Skeletal muscle cell (primary cell): ENCODE measurements at regions not wholly inside any gene's neighbourhood (a gene's known extent, or its start where the extent isn't known, plus 50 kb on each side); places are given as distances from the start of the nearest gene placed in this dataset.

Experiments used
- DNase-seq: peaks from one replicate; pipeline ENCODE4 v3.0.0-alpha.2; 2010; ENCODE audit warnings: low read depth
- H3K4me3 ChIP-seq: 2 replicates; pipeline ENCODE4 v1.5.1; 2011; ENCODE audit warnings: low read depth, mild to moderate bottlenecking, control low read depth, low read length, moderate library complexity

DNA sequence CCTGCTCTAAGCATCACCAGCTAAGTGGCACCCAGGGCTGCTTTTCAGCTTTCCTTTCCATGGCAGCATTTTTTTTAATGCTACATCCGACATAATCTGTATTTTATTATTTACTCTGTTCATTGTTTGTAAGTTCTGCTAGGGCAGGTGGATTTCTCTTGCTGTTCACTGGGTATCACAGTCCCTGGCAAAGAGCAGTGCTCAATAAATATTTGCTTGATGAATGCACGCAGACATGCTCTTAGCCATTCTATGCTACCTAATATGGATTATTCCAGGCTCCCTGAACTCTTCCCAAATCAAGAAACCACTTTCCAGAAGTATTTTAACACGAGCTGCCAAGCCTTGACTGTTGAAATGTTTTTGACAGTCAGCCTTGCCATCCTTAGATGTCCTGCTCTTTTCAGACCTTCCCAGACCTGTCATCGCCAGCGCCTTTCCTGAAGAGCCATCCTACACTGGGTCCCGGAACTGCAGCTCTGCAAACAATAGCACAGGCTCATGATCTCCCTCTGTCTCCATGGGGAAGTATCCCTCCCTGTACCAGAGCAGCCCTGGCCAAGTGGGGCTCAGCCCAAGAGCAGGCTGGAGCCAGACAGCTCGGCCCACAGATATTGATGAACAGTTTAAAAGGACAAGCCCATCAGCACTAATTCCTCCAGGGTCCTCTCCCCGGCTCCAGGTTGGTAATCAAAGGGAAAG is 136.5 kb upstream of the CDH4 start:
- DNase-seq: no peak
- no peak overlapping the region for H3K4me3 ChIP-seq

DNA sequence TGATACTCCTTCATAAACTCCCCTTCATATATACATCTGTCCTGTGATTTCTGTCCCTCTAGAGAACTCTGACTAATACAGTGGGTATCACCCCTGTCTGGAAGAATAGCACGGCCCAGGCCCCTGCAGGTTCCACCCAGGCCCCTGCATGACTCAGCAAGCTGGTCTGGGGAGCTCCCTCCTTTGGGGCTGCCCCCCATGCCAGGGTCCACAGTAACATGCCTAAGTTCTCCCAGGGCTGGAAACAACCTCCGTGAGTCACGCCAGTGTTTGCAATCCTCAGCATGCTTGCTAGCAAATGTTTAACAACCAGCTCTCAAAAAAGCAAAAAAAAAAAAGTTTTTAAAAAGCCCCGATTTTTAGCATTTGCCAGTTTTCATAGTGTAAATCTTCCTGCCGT is 134.3 kb upstream of the CDH4 start:
- H3K4me3 ChIP-seq: no peak overlapping the region
- DNase-seq: peak; percentile 88

DNA sequence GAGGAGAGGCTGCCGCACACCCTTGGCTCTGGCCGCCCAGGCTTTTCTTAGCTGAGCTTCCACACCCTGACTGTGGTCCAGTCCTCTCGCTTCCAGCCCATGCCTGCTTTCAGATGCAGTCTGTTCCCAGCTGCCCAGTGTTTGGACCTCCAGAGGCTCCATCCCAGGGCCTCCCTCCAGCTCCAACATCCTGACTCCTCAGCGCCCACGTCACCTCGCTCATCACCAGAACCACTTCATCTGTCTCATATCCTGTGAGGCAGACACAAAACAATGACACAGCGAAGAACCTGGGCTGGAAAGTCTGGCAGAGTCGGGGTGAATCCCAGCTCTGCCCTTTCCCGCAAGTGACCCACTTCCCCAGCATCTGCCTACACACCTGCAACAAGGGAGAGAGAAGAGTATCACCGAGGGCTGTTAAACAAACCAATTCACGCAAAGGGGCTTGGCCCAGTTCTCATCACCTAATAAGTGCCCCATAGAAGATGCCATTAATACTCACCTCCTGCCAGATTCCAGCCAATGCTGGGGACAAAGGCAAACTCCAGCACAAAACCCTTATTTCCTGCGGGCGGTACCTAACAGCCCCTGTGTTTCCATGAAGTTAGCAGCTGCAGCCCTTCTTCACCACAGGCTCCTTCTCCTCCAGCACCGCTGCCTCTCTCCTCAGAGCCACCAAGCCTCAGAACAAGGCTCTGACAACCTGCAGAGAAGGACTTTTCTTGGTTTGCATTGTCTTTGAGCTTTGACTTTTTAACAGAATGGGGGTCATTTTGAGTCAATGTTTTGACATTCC is 133.4 kb upstream of the CDH4 start:
- H3K4me3 ChIP-seq: no peak overlapping the region
- DNase-seq: peak; percentile 90

DNA sequence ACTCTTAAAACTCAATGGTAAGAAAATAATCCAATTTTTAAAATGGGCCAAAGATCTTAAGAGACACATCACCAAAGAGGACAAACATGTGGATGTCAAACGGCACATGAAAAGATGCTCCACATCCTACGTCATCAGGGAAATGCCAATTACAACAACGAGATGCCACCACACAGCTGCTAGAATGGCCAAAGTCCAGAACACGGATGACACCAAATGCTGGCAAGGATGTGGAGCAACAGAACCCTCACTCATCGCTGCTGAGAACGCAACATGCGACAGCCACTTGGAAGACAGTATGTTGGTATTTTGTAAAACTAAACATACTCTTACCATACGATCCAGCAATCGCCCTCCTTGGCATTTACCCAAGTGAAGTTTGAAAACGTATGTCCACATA is 132.8 kb upstream of the CDH4 start:
- no peak overlapping the region for H3K4me3 ChIP-seq
- DNase-seq: no peak

DNA sequence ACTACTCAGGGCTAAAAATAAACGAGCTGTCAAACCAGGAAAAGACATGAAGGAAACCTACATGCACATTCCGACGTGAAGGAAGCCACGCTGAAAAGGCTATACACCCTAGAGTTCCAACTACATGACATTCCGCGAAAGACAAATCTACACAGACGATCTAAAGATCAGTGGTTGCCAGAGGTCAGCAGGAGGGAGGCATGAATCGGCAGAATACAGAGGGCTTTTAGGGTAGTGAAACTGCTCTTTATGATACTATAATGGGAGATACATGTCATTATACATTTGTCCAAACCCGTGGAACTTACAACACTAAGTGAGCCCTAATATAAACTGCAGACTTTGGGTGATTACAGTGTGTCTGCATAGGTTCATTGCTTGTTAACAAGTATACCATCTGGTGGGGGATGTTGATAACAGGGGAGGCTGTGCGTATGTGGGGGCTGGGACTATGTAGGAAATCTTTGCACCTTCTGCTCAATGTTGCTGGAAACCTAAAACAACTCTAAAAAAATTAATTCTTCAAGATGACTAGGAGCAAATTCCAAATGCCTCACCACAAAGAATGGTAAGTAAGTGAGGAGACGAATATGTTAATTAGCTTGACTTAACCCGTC is 132.2 kb upstream of the CDH4 start:
- no peak for DNase-seq
- no peak overlapping the region for H3K4me3 ChIP-seq

DNA sequence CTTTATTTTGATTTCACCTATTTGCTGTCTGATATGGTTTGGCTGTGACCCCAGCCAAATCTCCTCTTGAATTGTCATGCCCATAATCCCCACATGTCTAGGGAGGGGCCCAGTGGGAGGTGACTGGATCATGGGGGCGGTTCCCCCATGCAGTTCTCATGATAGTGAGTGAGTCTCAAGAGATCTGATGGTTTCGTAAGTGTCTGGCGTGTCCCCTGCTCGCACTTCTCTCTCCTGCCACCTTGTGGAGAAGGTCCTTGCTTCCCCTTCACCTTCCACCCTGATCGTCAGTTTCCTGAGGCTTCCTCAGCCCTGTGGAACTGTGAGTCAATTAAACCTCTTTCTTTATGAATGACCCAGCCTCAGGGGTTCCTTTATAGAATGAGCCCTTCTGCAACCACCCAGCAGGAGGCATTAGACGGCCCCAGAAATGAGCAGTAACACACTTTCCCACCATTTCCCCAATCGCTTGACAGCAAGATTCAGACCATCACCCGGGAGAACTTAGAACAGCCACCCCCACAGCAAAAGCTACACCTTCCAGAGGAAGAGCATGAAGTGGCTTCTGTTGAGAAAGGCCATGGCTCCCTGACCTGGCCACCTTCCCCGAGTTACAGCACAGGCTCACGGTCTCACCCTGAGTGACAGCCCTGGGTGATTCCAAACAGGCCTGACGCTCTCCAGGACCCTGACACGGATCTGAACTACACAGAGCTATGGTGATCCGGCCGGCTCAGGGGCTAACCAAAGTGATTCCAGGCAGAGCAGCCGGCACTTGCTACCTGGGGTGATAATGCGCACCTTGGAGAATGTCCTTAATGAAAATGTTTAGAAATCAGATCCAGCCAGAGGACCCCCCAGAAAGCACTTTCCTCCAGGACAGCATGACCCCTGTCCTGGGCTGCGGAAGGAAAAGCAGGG is 131.2 kb upstream of the CDH4 start:
- no peak overlapping the region for H3K4me3 ChIP-seq
- peak; percentile 60 for DNase-seq

DNA sequence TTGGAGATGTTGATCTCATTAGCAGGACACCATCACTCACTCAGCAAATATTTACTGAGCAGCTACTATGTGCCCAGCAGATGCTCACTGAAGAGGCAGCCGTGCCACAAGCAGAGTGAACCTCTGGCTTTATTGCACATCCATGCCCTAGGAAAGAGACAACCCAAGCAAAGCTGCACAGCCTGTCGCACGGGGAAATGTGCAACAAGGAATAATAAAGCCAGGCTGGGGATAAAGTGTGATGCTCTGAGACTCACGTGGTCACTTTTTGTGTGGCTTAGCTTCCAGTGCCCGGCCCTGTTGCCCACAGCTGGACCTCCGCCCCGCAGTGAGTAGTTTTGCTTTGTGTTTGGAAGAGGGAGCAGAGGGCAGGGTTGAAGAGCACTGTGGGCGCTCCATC is 130.4 kb upstream of the CDH4 start:
- no peak for DNase-seq

DNA sequence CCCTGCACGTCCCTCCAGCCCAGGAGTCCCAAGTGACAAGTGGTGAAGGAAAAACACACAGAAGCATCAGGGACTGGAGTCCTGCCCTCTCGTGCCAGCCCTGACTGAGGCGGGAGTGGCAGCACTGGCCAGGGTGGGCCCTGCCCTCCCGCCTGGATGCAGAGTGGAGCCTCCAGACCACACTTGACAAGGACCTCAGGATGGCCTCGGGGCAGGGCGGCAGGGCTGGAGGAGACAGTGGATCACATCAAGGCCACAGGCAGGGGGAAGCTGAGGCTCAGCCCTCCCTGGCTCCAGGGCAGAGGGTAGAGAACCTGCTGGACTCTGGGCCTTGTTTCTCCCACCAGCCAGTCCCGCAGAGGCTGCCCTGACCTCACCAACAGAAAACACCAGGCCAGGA is 128.8 kb upstream of the CDH4 start:
- no peak for DNase-seq
- no peak overlapping the region for H3K4me3 ChIP-seq

More for the DNA sequence above, 130.4 kb upstream of the CDH4 start:
- H3K4me3 ChIP-seq: no peak overlapping the region

DNA sequence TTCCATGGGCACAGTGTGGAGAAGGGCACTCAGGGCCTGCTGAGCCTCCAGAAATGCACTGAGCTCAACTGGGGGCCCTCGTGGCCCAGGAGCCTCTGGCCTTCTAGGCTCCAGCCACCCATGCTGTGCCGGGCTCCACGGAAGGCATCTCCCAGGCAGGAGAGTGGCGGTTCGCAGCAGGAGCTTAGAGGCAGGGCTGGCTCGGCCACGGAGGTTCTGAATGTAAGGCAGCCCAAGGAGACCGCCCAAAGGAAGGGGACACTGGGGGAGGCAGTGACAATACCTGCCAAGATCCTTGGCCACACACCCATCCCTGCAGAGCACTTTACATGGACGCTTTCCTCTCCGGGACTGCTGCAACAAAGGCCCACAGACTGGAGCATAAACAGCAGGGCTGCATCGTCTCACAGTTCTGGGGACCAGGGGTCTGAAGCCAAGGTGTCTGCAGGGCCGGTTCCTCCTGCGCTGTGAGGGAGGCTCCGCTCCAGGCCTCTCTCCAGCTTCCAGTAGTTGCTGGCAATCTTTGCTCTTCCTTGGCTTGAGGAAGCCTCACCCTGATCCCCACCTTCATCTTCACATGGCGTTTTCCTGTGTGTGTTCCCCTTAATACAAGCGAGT is 128.2 kb upstream of the CDH4 start:
- no peak overlapping the region for H3K4me3 ChIP-seq
- DNase-seq: no peak

DNA sequence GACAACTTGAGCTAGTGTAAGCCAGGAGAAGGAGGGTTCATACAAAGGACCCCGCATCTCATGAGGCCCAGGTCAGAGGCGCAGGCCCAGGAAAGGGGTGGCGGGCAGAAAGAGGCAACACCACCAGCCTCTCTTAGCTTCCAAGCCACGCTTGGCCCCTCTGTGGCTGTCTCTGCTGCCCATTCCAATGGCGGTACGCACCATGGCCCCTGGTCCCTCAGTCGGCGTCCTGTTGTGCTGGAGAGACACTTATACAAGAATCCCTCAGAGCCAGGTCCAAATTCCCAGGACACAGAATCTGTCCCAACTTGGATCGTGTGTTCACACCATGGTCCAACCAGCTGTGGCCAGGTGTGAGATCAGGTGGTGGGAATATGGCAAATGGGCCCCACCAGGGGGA is 127.0 kb upstream of the CDH4 start:
- no peak overlapping the region for H3K4me3 ChIP-seq
- no peak for DNase-seq

DNA sequence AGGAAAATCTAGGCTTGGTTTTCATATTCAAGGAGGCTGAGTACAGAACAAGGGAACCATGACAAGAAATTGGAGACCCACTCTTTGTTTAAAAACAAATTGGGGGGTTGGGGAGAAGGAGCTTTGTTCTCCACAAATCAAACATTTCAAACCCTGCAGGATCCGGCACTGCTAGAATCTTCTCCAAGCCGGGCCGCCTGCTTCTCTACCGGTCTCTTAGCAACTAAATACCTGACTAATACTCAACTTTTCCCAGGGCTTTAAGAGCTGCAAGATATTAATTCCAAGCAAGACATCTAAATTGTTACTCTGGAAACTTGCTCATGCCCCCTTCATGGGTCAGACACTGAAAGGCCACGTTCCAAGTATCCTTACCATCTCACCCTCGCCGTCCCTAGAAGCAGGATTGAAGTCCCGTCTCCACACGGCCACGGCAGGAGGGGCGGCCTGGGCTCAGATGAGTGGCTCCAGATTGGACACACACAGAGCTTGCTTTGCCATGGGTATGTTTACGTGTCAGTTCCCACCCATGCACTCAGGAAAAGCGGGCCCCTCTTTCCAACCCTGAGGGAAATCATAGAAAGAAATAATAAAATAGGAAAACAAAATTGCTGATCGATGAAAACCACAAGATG is 126.4 kb upstream of the CDH4 start:
- DNase-seq: no peak
- H3K4me3 ChIP-seq: no peak overlapping the region

DNA sequence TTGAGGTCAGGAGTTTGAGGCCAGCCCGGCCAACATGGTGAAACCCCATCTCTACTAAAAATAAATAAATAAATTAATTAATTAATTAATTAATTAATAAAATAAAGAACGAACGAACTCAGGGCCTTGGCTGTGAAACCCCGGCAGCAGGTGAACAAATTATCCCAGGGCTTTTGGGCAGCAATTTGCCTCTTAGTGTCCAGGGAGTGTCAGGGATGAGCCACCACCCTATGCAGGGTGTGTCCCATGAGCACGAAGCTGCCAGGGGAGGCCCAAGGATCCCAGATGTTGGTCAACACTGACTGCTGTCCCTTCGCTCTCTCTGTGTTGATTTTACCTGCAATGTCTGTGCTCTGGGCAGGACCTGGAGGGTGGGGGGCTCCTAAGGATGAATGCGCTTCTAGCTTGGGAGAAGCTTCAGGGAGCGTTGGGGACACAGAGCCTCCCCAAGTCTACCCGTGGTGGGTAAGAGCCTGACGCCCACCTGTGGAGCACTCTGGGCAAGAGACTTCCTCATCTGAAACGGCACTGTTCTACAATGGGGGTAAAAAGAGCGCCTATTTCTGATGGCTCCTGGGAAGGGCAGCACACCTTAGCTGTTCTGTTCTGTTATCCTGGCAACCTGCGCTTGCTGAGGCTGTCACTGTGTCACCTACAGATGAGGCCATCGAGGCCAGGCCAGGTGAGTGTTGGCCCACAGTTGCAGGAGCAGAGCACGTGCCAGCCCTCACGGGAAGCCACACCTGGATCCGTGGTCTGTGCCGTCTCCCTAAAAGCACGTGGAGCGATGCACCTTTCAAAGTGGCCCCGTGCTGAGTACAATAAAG is 125.5 kb upstream of the CDH4 start:
- H3K4me3 ChIP-seq: no peak overlapping the region
- DNase-seq: no peak

DNA sequence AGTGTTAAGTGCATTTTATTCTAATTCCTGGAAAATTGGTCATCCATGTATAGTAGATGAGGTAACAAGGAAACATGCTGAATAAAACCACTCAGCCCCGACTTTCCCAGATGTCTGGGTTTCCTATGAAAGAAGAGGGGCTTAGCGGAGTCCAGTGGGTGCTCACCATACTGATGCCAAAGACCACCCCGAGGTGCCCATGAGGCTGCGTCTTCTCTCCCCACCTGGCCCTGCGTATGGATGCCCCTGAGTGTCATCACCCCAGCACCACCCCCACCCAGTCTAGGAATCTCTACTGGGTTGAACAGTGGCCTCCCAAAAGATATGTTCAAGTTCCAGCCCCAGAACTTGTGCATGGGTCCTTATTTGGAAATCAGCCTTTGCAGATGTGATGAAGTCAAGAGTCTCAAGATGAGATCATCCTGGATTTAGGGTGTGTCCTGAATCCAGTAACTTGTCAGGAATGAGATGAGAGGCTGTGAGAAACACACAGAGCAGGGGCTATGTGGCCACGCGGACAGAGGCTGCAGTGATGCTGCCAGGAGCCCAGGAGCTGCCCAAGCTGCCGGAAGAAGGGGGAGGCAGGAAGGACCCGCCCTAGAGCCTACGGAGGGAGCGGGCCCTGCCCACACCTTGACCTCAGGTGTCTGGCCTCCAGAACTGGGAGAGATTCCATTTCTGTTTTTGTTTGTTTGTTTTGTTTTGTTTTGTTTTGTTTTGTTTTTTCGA is 124.6 kb upstream of the CDH4 start:
- DNase-seq: peak; percentile 83
- H3K4me3 ChIP-seq: no peak overlapping the region

DNA sequence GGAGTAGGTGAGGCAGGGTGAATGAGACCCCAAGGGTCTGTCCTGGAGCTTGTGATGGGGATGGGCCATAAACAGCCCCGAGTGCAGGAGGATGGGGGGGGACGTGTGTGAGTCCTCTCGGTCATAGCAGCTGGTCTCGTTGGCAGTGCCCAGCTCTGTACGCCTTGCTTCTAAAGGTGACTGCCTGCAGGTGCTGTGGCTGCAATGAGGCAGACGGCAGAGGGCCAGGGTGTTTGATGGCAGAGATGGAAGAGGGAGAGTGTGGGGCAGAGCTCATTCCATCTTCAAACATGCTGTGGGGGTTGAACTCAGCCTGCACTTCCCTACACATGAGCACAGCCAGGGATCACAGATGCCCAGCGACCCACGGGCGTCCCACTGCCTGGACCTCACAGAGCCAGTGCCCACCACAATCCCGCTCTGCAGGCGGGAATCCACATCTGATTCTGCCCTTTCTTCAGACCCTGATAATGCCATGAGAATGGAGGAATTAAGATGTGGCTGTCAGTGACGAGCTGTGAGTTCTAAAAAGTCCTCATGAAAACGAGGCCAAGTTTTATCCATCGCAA is 123.3 kb upstream of the CDH4 start:
- H3K4me3 ChIP-seq: no peak overlapping the region
- DNase-seq: no peak

DNA sequence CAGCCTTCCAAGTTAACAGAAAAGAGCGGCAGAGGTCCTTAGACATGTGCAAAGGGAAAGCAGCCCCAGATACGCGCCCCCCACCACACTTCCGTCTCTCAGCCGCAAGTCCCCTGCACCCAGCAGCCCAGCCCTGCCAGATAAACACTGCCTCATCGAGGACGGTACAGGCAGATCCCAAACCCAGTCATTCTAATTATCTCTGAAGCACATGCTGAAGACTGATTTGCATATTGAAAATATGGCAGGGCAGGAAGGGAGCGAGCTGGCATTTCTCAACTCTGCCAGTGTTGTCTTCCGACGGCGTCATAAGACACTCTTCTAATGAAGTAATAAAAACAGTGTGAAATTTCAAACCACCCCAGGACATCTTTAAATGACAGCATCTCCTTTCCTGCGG is 122.8 kb upstream of the CDH4 start:
- no peak overlapping the region for H3K4me3 ChIP-seq
- no peak for DNase-seq

DNA sequence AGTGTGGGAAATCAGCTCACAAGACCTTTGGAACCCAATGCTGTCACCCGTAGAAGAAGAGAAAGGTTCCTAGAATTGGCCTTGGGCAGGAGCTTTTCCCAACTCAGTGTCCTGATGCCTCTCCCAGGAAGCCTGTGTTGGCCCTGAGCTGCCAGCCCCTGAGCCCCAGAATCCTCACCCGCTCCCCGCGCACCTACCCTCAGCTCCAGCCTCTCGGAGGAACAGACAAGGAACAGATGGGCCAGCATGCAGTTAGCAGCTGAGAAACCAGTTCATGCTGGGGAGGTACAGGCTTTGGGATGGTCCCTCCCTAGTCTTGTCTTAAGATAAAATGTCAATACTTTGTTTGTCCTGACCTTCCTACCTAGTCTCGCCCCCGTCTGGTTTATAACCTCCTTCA is 121.9 kb upstream of the CDH4 start:
- H3K4me3 ChIP-seq: no peak overlapping the region
- no peak for DNase-seq

DNA sequence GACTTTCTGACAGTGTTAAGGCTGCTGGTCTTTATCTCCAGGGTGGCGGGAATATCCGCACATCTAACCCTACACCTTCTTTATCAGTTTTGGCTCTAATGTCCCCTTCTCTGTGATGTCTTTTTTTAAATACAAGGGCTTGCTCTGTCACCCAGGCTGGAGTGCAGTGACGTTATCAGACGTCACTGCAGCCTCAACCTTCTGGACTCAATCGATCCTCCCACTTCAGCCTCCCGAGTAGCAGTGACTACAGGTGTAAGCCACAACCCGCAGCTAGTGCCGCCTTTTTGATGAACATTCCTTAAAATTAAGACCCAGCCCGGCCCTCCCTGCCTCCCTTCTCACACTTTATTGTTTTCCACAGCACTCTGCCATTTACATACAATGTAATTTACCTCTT is 120.1 kb upstream of the CDH4 start:
- no peak overlapping the region for H3K4me3 ChIP-seq
- no peak for DNase-seq
